B cell (primary cell): ENCODE measurements at regions not wholly inside any gene's neighbourhood (a gene's known extent, or its start where the extent isn't known, plus 50 kb on each side); places are given as distances from the start of the nearest gene placed in this dataset.

Source experiments
- EZH2 ChIP-seq: IDR thresholded peaks from 2 replicates; pipeline ENCODE4 v1.6.1; 2012; ENCODE audit warnings: borderline replicate concordance, low read depth, mild to moderate bottlenecking, moderate library complexity, low read length; ENCODE audit not compliant: insufficient read depth, poor library complexity, severe bottlenecking
- TF ChIP-seq, protein P1 (sequence below): fragments of 200-600 bp; IDR thresholded peaks from one replicate; pipeline ENCODE4 v1.8.0; 2022; ENCODE audit warnings: antibody characterized with exemption, mild to moderate bottlenecking

DNA sequence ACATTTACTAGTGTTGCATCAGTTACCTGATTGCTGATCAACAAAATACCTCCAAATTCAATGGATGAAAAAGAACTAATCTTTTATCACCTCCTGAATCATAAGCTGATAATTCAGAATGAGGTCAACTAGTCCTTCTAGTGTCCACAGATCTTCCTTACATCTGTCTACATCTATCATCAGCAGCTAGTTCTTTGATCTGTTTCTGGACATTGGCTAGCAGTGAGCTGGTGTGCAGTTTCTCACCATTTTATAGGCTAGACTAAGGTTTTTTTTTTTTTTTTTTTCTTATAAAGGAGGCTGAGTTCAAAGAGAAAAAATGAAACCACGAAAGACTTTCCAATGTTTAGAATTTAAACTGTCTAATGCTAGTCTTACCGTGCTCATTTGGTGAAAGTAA is 534.3 kb upstream of the ST8SIA4 start:
- no peak for TF ChIP-seq EZH2
- TF ChIP-seq, protein P1, sequence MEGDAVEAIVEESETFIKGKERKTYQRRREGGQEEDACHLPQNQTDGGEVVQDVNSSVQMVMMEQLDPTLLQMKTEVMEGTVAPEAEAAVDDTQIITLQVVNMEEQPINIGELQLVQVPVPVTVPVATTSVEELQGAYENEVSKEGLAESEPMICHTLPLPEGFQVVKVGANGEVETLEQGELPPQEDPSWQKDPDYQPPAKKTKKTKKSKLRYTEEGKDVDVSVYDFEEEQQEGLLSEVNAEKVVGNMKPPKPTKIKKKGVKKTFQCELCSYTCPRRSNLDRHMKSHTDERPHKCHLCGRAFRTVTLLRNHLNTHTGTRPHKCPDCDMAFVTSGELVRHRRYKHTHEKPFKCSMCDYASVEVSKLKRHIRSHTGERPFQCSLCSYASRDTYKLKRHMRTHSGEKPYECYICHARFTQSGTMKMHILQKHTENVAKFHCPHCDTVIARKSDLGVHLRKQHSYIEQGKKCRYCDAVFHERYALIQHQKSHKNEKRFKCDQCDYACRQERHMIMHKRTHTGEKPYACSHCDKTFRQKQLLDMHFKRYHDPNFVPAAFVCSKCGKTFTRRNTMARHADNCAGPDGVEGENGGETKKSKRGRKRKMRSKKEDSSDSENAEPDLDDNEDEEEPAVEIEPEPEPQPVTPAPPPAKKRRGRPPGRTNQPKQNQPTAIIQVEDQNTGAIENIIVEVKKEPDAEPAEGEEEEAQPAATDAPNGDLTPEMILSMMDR, result no peak
